ENCODE measurements at regions not wholly inside any gene's neighbourhood (a gene's known extent, or its start where the extent isn't known, plus 50 kb on each side); places are given as distances from the start of the nearest gene placed in this dataset.

- Histone ChIP-seq H3K4me3 (no peak overlapping the region), H3K27me3 (no peaks in the 10 kb centered on the region), H3K9me3 (no peaks in the 10 kb centered on the region), H3K4me1 (no peaks in the 10 kb centered on the region), H3K27ac (no peak overlapping the region), H3K36me3 (no peaks in the 10 kb centered on the region)
- TF ChIP-seq, protein P1, sequence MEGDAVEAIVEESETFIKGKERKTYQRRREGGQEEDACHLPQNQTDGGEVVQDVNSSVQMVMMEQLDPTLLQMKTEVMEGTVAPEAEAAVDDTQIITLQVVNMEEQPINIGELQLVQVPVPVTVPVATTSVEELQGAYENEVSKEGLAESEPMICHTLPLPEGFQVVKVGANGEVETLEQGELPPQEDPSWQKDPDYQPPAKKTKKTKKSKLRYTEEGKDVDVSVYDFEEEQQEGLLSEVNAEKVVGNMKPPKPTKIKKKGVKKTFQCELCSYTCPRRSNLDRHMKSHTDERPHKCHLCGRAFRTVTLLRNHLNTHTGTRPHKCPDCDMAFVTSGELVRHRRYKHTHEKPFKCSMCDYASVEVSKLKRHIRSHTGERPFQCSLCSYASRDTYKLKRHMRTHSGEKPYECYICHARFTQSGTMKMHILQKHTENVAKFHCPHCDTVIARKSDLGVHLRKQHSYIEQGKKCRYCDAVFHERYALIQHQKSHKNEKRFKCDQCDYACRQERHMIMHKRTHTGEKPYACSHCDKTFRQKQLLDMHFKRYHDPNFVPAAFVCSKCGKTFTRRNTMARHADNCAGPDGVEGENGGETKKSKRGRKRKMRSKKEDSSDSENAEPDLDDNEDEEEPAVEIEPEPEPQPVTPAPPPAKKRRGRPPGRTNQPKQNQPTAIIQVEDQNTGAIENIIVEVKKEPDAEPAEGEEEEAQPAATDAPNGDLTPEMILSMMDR (IDR thresholded peaks at IDR 0.05): no peak
- TF ChIP-seq POLR2AphosphoS5 (IDR thresholded peaks at IDR 0.05; ENCODE audit: insufficient read depth in 1 of 2, low read depth in 1 of 2): no peak
- TF ChIP-seq POLR2A (IDR thresholded peaks at IDR 0.05): no peak
- no peak for DNase-seq (ENCODE audit: extremely low spot score in 2 of 2)
- intact Hi-C loops (cut with DNase I): no loop called here
These were observed 151.4 kb upstream of the DAP start for GRCh38 chr5:10912435-10912834.

- H3K4me1 ChIP-seq: no peaks in the 10 kb centered on the region
- H3K4me3 ChIP-seq: no peak overlapping the region
- intact Hi-C loops (cut with DNase I): no loop called here
- DNase-seq (ENCODE audit: extremely low spot score in 2 of 2): no peak
- H3K9me3 ChIP-seq: no peaks in the 10 kb centered on the region
- H3K27me3 ChIP-seq: no peaks in the 10 kb centered on the region
- no peak overlapping the region for H3K27ac ChIP-seq
- H3K36me3 ChIP-seq: no peaks in the 10 kb centered on the region
- TF ChIP-seq POLR2A (IDR thresholded peaks at IDR 0.05): no peak
- no peak for TF ChIP-seq POLR2AphosphoS5 (IDR thresholded peaks at IDR 0.05; ENCODE audit: insufficient read depth in 1 of 2, low read depth in 1 of 2)
- TF ChIP-seq, protein P1 (IDR thresholded peaks at IDR 0.05): no peak
These were observed 149.2 kb upstream of the DAP start for GRCh38 chr5:10910261-10910660.

DNA sequence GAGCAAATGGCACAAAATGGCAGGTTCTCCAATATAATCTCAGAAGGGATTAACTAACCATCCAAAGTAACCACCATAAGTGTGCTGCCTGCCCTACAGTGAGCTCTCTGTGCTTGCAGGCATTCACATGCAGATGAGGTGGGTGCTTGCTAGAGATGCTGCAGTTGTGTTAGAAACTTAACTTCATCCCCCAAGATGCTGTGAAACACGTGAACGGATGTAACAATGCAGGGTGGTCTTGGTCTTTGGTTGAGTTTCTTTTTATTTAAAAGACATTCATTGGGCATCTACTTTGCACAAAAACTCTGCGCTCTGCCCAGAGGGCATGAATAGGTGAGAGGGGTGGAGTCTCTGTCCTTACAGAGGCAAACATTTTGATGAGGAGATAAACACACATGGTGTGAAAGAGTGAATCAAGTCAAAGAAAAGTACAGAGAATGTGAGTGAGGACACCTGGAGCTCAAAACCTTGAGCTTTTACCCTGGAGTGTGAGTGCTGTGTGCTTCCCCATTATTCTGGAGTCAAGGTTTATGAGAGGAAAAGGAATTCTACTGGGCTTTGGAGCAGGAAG, 143.9 kb upstream of the DAP start:
- Histone ChIP-seq H3K9me3 (no peaks in the 10 kb centered on the region), H3K36me3 (no peaks in the 10 kb centered on the region), H3K4me3 (no peak overlapping the region), H3K27ac (no peak overlapping the region), H3K4me1 (no peaks in the 10 kb centered on the region), H3K27me3 (no peaks in the 10 kb centered on the region)
- intact Hi-C loops (cut with DNase I): no loop called here
- TF ChIP-seq, protein P1 (IDR thresholded peaks at IDR 0.05): no peak
- TF ChIP-seq POLR2AphosphoS5 (IDR thresholded peaks at IDR 0.05; ENCODE audit: insufficient read depth in 1 of 2, low read depth in 1 of 2) (no peak), POLR2A (IDR thresholded peaks at IDR 0.05) (no peak)
- DNase-seq (ENCODE audit: extremely low spot score in 2 of 2): no peak

- Histone ChIP-seq H3K9me3 (no peaks in the 10 kb centered on the region), H3K27ac (no peak overlapping the region), H3K27me3 (no peaks in the 10 kb centered on the region), H3K36me3 (no peaks in the 10 kb centered on the region), H3K4me3 (no peak overlapping the region), H3K4me1 (no peaks in the 10 kb centered on the region)
- DNase-seq (ENCODE audit: extremely low spot score in 2 of 2): no peak
- no peak for TF ChIP-seq POLR2AphosphoS5 (IDR thresholded peaks at IDR 0.05; ENCODE audit: insufficient read depth in 1 of 2, low read depth in 1 of 2)
- no peak for TF ChIP-seq POLR2A (IDR thresholded peaks at IDR 0.05)
- TF ChIP-seq, protein P1 (IDR thresholded peaks at IDR 0.05): no peak
- intact Hi-C loops (cut with DNase I): no loop called here
These were observed 142.9 kb upstream of the DAP start for GRCh38 chr5:10903786-10904560.

GRCh38 chr5:10902145-10902544, 141.1 kb upstream of the DAP start:
- no peak overlapping the region for H3K27ac ChIP-seq
- H3K4me1 ChIP-seq: no peaks in the 10 kb centered on the region
- H3K27me3 ChIP-seq: no peaks in the 10 kb centered on the region
- no peaks in the 10 kb centered on the region for H3K36me3 ChIP-seq
- intact Hi-C loops (cut with DNase I): no loop called here
- no peaks in the 10 kb centered on the region for H3K9me3 ChIP-seq
- no peak for DNase-seq (ENCODE audit: extremely low spot score in 2 of 2)
- no peak overlapping the region for H3K4me3 ChIP-seq
- TF ChIP-seq, protein P1 (IDR thresholded peaks at IDR 0.05): no peak
- TF ChIP-seq POLR2A (IDR thresholded peaks at IDR 0.05) (no peak), POLR2AphosphoS5 (IDR thresholded peaks at IDR 0.05; ENCODE audit: insufficient read depth in 1 of 2, low read depth in 1 of 2) (no peak)
